ENCODE measurements at regions not wholly inside any gene's neighbourhood (a gene's known extent, or its start where the extent isn't known, plus 50 kb on each side); places are given as distances from the start of the nearest gene placed in this dataset.

DNA sequence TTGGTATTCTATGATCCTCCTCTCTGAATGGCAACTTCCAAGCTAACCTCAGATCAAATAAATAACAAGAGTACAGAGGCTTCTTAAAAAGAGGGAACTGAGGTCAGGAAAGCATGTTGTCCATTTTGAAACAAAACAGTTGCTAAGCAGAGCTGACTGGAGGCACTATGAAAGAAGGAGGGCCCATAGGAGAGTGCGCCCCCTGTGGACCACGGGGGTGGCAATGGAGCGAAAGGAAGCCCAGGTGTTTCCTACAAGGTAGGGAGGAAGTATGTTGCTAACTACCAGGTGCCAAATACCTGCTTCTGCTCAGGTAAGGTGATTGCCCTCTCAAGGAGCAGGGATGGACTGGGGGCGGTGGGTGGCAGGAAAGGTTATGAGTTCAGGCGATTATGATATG is 101.8 kb upstream of the MAST4 start:
- H3K4me1 ChIP-seq (replicated peaks in 1 of 4; ENCODE audit: control insufficient read depth in 3 of 4, insufficient read depth in 4 of 4, low read length in 3 of 4), result no peaks in the 10 kb centered on the region; a peak in 2 of 7 replicates
- peaks cover 0 to 5% of the 10 kb centered on the region in 2 experiments; a peak in 1 of 4 replicates for H3K9me3 ChIP-seq (ENCODE audit: insufficient read depth in 2 of 2, low read depth in 1 of 2, low read length in 1 of 2)
- no peak overlapping the region for H2BK15ac ChIP-seq (ENCODE audit: low read length)
- H3K79me1 ChIP-seq (ENCODE audit: low read depth, low read length), result no peaks in the 10 kb centered on the region
- CTCF ChIA-PET (ENCODE audit: partially characterized antibody), result interaction anchor here (0.8 to 9.3 kb wide), 25 partner anchors 10 to 664 kb away, joined by 3 to 111 read pairs (median 4); no protein-coding TSS in a partner anchor
- H3K18ac ChIP-seq (ENCODE audit: extremely low read depth, low read length), result no peak overlapping the region
- DNase-seq (ENCODE audit: low read depth in 1 of 2, low spot score in 2 of 2), result peak; percentile 27 to 88
- H3K56ac ChIP-seq (replicated peaks; ENCODE audit: insufficient read length, low read depth, low read length), result no peak overlapping the region
- no peak overlapping the region for H3K4me2 ChIP-seq (ENCODE audit: insufficient read depth in 1 of 2, low read depth in 2 of 2, low read length in 2 of 2)
- FAIRE-seq, result peak; percentile 68
- TF ChIP-seq RAD21 (IDR thresholded peaks at IDR 0.05 in 1 of 2, conservative IDR thresholded peaks at IDR 0.05 in 1 of 2; ENCODE audit: low read depth in 2 of 2, low read length in 2 of 2), result peak; percentile 67 to 77
- TF ChIP-seq CBX5 (IDR thresholded peaks at IDR 0.05; ENCODE audit: low read depth, low read length), result no peak
- TF ChIP-seq CTCF (IDR thresholded peaks at IDR 0.05; ENCODE audit: control extremely low read depth in 1 of 3, insufficient read depth in 1 of 3, low read depth in 1 of 3, low read length in 3 of 3), result peak; percentile 74 to 90 (median 87)
- 0 out of 2 replicates have a peak, but pooled peaks have one; percentile 49 for TF ChIP-seq TCF12 (IDR thresholded peaks at IDR 0.05; ENCODE audit: low read depth, low read length)
- no peak overlapping the region for H2BK120ac ChIP-seq (replicated peaks; ENCODE audit: low read depth, low read length)
- H4K5ac ChIP-seq (ENCODE audit: insufficient read length, low read depth, low read length), result no peak overlapping the region
- no peaks in the 10 kb centered on the region for H4K20me1 ChIP-seq (replicated peaks in 1 of 2; ENCODE audit: control insufficient read depth in 1 of 2, insufficient read depth in 2 of 2, low read length in 2 of 2)
- H3K36me3 ChIP-seq (ENCODE audit: control insufficient read depth in 2 of 4, insufficient read depth in 4 of 4, low read length in 3 of 4), result peaks cover 0 to 2% (median 0%) of the 10 kb centered on the region in 4 experiments; a peak in 1 of 8 replicates
- no peaks in the 10 kb centered on the region for H3K79me2 ChIP-seq (ENCODE audit: control insufficient read depth in 1 of 2, insufficient read depth in 2 of 2, low read length in 2 of 2)
- H2AFZ ChIP-seq (ENCODE audit: low read length), result peak overlapping the region; percentile 95; the same call in 1 of the 2 replicates
- H3K27ac ChIP-seq (ENCODE audit: low read depth, low read length), result no peak overlapping the region
- no peak overlapping the region for H3K4ac ChIP-seq (replicated peaks; ENCODE audit: insufficient read length, low read depth, low read length)
- no peaks in the 10 kb centered on the region for H3K23me2 ChIP-seq (ENCODE audit: low read depth, low read length)
- H2BK5ac ChIP-seq (ENCODE audit: low read depth, low read length), result no peak overlapping the region
- H4K8ac ChIP-seq (ENCODE audit: extremely low read depth, insufficient read depth, low read length), result no peak overlapping the region
- H2BK20ac ChIP-seq (ENCODE audit: low read length), result no peak overlapping the region
- H2BK12ac ChIP-seq (ENCODE audit: low read depth, low read length), result no peak overlapping the region
- no peak overlapping the region for H3K14ac ChIP-seq (ENCODE audit: insufficient read length)
- peaks cover 0 to 1% (median 0%) of the 10 kb centered on the region in 4 experiments; a peak in 1 of 7 replicates for H3K27me3 ChIP-seq (replicated peaks in 1 of 4; ENCODE audit: control insufficient read depth in 3 of 4, extremely low read depth in 1 of 4, insufficient read depth in 3 of 4, low read length in 3 of 4)
- WGBS, 2 experiments (ENCODE audit: extremely low coverage in 1 of 2, insufficient coverage in 1 of 2, insufficient read length in 1 of 2, insufficient replicate concordance in 2 of 2, low coverage in 1 of 2, low lambda C conversion rate in 2 of 2, missing lambda C conversion rate in 1 of 2), result 51% methylated on average over 5 of the region's 5 CpGs; no CpG with 5 or more reads in 1 of the 2 experiments
- H3K9ac ChIP-seq (replicated peaks in 1 of 4; ENCODE audit: extremely low read depth in 1 of 4, low read depth in 3 of 4, low read length in 3 of 4), result no peak overlapping the region
- H4K91ac ChIP-seq (replicated peaks; ENCODE audit: insufficient read length, low read length), result peak overlapping the region; percentile 6
- H3K23ac ChIP-seq (ENCODE audit: insufficient read length), result no peak overlapping the region
- POLR2A ChIA-PET (ENCODE audit: partially characterized antibody), result no interaction called here
- no peak overlapping the region for H3K4me3 ChIP-seq (ENCODE audit: extremely low read depth in 1 of 4, insufficient read depth in 2 of 4, low read depth in 3 of 4, low read length in 4 of 4)
- no peak overlapping the region for H2AK5ac ChIP-seq (ENCODE audit: low read depth, low read length)
